HG02623 (cell line): ENCODE measurements at regions not wholly inside any gene's neighbourhood (a gene's known extent, or its start where the extent isn't known, plus 50 kb on each side); places are given as distances from the start of the nearest gene placed in this dataset.
"Not testable (repeated sequence)": the region's sequence is repeated elsewhere in the genome, so short reads cannot be mapped to it uniquely, and the experiment has no call there.

Experiments
- ATAC-seq: cut with Tn5 transposase; IDR thresholded peaks from one replicate; pipeline ENCODE4 v1.9.1; 2021; ENCODE audit warnings: moderate library complexity; ENCODE audit not compliant: unreplicated experiment

GRCh38 chr19:28316464-28316863 is 896.5 kb downstream of the UQCRFS1 start:
- no peak for ATAC-seq

GRCh38 chr19:28314756-28315155 is 898.2 kb downstream of the UQCRFS1 start:
- ATAC-seq, result no peak

- no peak for ATAC-seq
Observed at GRCh38 chr19:28314287-28314686, 898.7 kb downstream of the UQCRFS1 start.

GRCh38 chr19:28313633-28314032 is 899.3 kb downstream of the UQCRFS1 start:
- no peak for ATAC-seq

GRCh38 chr19:28312269-28312668 is 900.7 kb downstream of the UQCRFS1 start:
- no peak for ATAC-seq

- ATAC-seq, result not testable (repeated sequence)
Observed at GRCh38 chr19:28310829-28311228, 902.1 kb downstream of the UQCRFS1 start.

- ATAC-seq, result no peak
Observed at GRCh38 chr19:28309070-28309469, 903.9 kb downstream of the UQCRFS1 start.

GRCh38 chr19:28307963-28308362 is 905.0 kb downstream of the UQCRFS1 start:
- ATAC-seq, result no peak

GRCh38 chr19:28307487-28307886 is 905.5 kb downstream of the UQCRFS1 start:
- no peak for ATAC-seq

- ATAC-seq, result no peak
Observed at GRCh38 chr19:28305513-28305912, 907.4 kb downstream of the UQCRFS1 start.

- no peak for ATAC-seq
Observed at GRCh38 chr19:28303502-28303901, 909.4 kb downstream of the UQCRFS1 start.

- ATAC-seq, result no peak
Observed at GRCh38 chr19:28301961-28302360, 911.0 kb downstream of the UQCRFS1 start.

- ATAC-seq, result no peak
Observed at GRCh38 chr19:28301463-28301862, 911.5 kb downstream of the UQCRFS1 start.

GRCh38 chr19:28299649-28300048 is 913.3 kb downstream of the UQCRFS1 start:
- no peak for ATAC-seq

- ATAC-seq, result no peak
Observed at GRCh38 chr19:28297586-28298157, 915.3 kb downstream of the UQCRFS1 start.

GRCh38 chr19:28297036-28297435 is 915.9 kb downstream of the UQCRFS1 start:
- no peak for ATAC-seq

GRCh38 chr19:28296506-28296905 is 916.4 kb downstream of the UQCRFS1 start:
- ATAC-seq, result no peak

- not testable (repeated sequence) for ATAC-seq
Observed at GRCh38 chr19:28294975-28295374, 918.0 kb downstream of the UQCRFS1 start.

- ATAC-seq, result no peak
Observed at GRCh38 chr19:28294395-28294794, 918.6 kb downstream of the UQCRFS1 start.

- ATAC-seq, result no peak
Observed at GRCh38 chr19:28293685-28294084, 919.3 kb downstream of the UQCRFS1 start.

GRCh38 chr19:28292822-28293500 is 920.0 kb downstream of the UQCRFS1 start:
- no peak for ATAC-seq

- no peak for ATAC-seq
Observed at GRCh38 chr19:28291874-28292273, 921.1 kb downstream of the UQCRFS1 start.
